ENCODE measurements at regions not wholly inside any gene's neighbourhood (a gene's known extent, or its start where the extent isn't known, plus 50 kb on each side); places are given as distances from the start of the nearest gene placed in this dataset.

- no peak for TF ChIP-seq CTCF (IDR thresholded peaks at IDR 0.05; ENCODE audit: insufficient read depth, low read depth, low read length)
- no peak overlapping the region for H3K4me3 ChIP-seq (ENCODE audit: low read depth, low read length)
- no peak for DNase-seq (ENCODE audit: low read depth)
Observed at GRCh38 chr11:92432515-92432914, 207.9 kb downstream of the FAT3 start.

GRCh38 chr11:92436034-92436920, 211.7 kb downstream of the FAT3 start:
- TF ChIP-seq CTCF (IDR thresholded peaks at IDR 0.05; ENCODE audit: insufficient read depth, low read depth, low read length), result no peak
- DNase-seq (ENCODE audit: low read depth), result no peak
- H3K4me3 ChIP-seq (ENCODE audit: low read depth, low read length), result no peak overlapping the region

GRCh38 chr11:92439133-92439532, 214.5 kb downstream of the FAT3 start:
- H3K4me3 ChIP-seq (ENCODE audit: low read depth, low read length), result no peak overlapping the region
- no peak for TF ChIP-seq CTCF (IDR thresholded peaks at IDR 0.05; ENCODE audit: insufficient read depth, low read depth, low read length)
- DNase-seq (ENCODE audit: low read depth), result no peak

GRCh38 chr11:92440701-92441442, 216.3 kb downstream of the FAT3 start:
- no peak for TF ChIP-seq CTCF (IDR thresholded peaks at IDR 0.05; ENCODE audit: insufficient read depth, low read depth, low read length)
- DNase-seq (ENCODE audit: low read depth), result no peak
- no peak overlapping the region for H3K4me3 ChIP-seq (ENCODE audit: low read depth, low read length)

- DNase-seq (ENCODE audit: low read depth), result no peak
- no peak for TF ChIP-seq CTCF (IDR thresholded peaks at IDR 0.05; ENCODE audit: insufficient read depth, low read depth, low read length)
- H3K4me3 ChIP-seq (ENCODE audit: low read depth, low read length), result no peak overlapping the region
Observed at GRCh38 chr11:92441443-92441726, 216.8 kb downstream of the FAT3 start.

- DNase-seq (ENCODE audit: low read depth), result no peak
- H3K4me3 ChIP-seq (ENCODE audit: low read depth, low read length), result no peak overlapping the region
- TF ChIP-seq CTCF (IDR thresholded peaks at IDR 0.05; ENCODE audit: insufficient read depth, low read depth, low read length), result no peak
Observed at GRCh38 chr11:92443199-92443598, 218.6 kb downstream of the FAT3 start.

Data from fibroblast of villous mesenchyme (primary cell).